HG03159 (cell line): ENCODE measurements at regions not wholly inside any gene's neighbourhood (a gene's known extent, or its start where the extent isn't known, plus 50 kb on each side); places are given as distances from the start of the nearest gene placed in this dataset.

Experiments
- ATAC-seq: cut with Tn5 transposase; IDR thresholded peaks from one replicate; pipeline ENCODE4 v1.9.1; 2021; ENCODE audit warnings: mild to moderate bottlenecking, moderate library complexity; ENCODE audit not compliant: unreplicated experiment

GRCh38 chr2:106977717-106978116, 91.8 kb upstream of the ST6GAL2 start:
- ATAC-seq = no peak

DNA sequence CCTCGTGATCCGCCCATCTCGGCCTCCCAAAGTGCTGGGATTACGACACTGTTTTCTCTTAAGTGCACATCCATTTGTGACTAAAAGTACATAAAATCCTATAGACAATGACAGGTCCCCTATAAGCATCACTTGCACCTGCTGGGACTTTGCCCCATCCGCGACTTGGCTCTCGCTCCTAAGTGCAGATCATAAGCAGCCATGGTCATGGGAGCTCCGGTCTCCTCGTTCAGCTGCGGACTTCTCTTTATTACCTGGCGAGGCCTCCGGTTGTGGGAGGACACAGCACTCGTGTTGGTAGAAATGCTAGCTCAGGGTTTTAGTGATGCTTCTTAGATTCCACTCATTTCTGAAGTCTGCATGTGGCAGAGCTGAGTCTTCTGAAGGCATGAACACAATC, 92.7 kb upstream of the ST6GAL2 start:
- ATAC-seq = no peak

- ATAC-seq = no peak
These were observed 95.5 kb upstream of the ST6GAL2 start for GRCh38 chr2:106981491-106981890.

GRCh38 chr2:106982350-106982749, 96.4 kb upstream of the ST6GAL2 start:
- ATAC-seq = no peak

GRCh38 chr2:106983305-106983704, 97.3 kb upstream of the ST6GAL2 start:
- no peak for ATAC-seq

- no peak for ATAC-seq
These were observed 102.4 kb upstream of the ST6GAL2 start for GRCh38 chr2:106988361-106988760.

DNA sequence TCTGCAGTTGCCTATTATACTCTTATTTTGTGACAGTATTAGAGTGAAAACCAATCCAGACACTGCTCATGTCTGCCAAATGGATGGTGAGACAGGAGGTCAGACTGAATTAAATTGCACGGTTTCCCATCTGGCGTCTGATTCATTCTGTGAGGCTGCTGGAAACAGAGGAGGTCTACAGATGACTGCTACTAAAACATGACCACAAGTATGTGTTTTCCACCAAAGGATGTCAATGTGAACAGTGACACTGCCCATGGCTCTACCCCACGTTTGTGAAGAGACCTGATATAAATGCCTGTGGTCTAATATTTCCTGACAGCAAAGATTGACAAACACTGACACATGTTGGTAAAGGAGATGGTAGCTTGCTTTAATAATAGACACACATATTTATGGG, 104.3 kb upstream of the ST6GAL2 start:
- ATAC-seq = no peak

DNA sequence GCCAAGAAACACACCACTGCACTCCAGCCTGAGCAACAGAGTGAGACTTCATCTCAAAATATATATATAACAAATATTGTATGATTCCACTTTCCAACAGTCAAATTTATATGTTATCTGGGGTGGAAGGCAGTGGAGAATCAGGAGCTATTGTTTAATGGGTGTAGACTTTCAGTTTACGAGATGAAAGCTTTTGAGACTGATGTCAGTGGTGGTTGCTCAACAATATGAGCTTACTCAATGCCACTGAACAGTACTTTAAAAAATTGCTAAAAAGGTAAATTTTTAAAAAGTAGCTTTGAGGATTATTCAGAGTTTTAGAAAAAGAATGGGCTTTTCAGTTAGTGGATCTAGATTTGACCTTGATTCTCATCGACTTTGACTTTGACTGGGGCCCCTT, 105.9 kb upstream of the ST6GAL2 start:
- no peak for ATAC-seq

GRCh38 chr2:106995556-106995955, 109.6 kb upstream of the ST6GAL2 start:
- ATAC-seq = no peak

DNA sequence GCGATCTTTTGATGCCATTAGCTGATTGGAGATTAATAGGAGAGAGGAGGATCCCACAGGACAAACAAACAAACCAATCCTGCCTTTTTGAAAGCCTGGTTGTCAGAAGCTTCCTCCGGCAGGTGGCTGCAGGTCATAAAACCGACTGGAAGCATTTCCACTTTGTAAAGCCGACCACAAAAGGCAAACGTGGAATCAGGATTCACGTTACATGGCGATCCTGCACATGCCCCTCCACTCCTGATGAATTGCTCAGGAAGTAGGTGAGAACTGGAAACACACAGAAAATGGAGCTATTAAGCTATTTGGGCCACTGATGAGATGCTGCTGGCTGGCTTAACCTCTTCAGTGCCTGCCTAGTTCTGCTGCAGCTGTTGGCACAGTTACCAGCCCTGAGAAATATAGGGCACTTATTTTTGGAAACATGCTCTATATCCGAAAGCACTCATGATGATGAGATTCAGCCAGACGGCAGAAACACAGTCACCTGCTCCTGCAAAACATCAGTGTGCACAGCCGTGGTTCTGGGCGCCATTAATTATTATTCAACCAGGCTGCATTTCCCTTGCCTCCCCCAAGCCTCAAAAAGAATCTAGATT, 110.3 kb upstream of the ST6GAL2 start:
- no peak for ATAC-seq

GRCh38 chr2:106997204-106997603, 111.2 kb upstream of the ST6GAL2 start:
- no peak for ATAC-seq

- no peak for ATAC-seq
These were observed 115.1 kb upstream of the ST6GAL2 start for GRCh38 chr2:107001062-107001461.

GRCh38 chr2:107001551-107001950, 115.6 kb upstream of the ST6GAL2 start:
- no peak for ATAC-seq

DNA sequence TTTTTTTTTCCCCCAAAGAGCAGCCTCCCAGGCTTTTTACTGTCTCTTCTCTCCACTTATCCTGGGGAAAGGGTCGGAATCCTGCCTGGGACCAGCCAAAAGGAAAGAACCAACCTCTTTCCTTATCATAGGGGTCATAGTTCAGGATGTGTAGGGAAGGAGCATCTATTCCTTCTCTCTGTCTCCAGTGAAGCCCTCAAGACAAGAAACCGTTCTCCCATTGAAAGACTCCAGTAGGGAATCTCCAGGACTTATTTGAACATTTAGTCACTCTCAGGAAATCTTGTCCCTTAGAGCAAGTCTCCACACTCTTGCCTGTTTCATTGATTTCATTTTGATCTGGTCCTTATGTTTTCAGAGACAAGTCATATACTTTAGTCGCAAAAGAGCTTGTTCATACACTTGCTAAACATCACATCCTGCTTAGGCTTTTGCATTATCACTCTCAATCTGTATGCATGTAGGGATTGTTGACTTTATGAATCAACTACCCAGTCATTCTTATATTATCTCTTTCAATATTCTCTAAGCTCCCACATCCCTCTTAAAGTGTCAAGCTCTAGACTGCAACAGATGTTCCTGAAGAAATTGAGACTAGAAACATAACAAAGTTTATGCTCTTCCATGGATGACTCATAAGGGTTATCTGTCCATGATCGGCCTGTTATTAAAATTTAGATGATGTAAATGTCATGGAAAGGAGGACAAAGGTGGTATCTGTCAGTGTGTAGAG, 116.2 kb upstream of the ST6GAL2 start:
- no peak for ATAC-seq

GRCh38 chr2:107002735-107003134, 116.8 kb upstream of the ST6GAL2 start:
- no peak for ATAC-seq

DNA sequence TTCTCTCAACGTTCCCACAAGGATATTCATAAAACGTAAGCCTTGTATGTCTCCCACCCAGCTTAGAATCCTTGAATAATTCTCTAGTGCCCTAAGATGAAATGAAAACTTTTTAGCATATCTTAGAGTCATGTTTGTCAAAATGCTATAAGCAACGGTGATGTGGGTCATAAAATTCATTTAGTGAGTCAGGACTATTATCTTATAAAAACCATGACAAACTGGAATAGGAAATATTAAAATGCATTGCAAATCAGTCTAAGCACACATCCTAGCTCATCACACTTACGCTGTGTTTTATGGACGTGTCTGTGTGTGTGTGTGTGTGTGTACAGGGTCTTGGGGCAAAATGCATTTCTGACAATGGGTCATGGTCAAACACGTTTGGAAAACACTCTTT, 119.9 kb upstream of the ST6GAL2 start:
- no peak for ATAC-seq

DNA sequence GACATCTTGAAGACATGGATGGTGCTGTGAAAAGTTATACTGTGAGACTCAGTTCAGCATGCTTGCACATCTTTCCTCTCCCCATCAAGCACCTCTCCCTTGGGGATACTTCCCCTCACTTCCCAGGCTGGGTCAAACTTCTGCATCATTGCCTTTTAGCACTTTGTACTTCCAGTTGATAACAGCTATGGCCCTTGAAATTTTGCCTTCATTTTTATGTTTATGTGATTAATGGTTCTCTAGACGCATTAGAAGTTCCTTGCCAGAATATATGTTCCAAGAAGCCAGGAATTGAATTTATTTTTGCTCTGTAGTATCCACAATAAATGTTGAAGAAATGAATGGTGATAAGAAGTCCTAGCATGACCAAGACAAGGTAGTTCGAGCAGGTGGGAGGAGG, 120.9 kb upstream of the ST6GAL2 start:
- no peak for ATAC-seq

DNA sequence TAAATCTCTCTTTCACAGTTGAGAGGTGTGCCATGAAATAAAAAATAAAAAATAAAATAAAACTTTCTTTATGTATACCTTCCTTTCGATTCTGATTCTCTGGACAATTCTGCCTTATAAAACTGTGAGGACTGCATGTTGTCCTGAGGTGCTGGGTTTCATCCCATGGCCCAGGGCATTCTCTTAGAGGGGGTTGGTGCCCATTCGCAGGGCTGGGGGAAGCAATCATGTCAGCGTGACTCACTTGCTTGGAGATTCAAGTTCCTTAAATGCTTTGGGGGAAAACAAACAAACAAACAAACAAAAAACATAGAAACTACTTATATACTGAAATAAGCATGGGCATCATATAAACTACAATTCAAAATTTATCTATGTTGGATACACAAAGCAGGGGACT, 122.0 kb upstream of the ST6GAL2 start:
- no peak for ATAC-seq

- no peak for ATAC-seq
These were observed 122.9 kb upstream of the ST6GAL2 start for GRCh38 chr2:107008843-107009242.

DNA sequence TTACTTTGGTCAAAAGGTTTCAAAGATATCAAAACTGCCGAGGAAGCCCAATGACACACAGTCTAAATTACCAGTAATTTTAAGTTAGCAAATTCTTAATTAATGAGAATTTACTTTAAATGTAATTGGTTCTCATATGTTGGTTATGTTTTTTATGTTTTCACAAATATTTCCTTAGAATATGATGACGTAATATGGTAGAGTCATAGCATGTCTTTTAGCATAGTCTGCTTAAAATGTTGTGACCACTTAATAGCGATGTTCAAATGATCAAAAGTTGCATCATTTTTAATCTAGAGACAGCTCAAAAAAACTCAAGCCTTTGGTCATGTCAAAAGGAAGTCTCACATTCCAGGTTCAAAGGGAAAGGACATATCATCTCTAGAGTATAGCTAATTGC, 123.3 kb upstream of the ST6GAL2 start:
- ATAC-seq = no peak

DNA sequence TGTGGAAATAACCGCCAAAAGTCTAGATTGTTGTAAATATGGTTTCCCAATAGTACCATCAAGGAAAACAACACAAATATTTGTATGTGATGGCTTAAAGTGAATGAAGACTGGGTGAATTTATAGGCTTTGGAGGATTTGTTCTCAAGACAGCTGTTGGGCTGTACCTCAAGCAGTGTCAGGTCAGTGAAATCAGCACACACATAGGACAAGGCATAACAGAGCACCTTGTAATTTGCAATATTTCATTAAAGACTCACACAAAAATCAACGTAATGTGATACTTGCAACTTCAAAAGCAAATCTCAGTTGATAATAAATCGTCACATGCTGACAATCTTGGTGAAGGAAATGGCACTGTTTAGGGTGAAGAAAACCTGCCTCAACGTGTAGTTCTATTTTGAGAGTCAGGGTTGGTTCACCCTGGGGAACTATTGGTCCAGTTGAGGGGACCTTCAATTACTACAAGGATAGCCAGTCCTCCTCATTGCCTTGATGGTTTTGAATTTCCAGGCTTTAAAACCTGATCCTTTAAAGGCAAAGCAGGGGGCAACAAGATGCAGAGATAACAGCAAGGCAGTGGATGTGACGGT, 126.8 kb upstream of the ST6GAL2 start:
- no peak for ATAC-seq

DNA sequence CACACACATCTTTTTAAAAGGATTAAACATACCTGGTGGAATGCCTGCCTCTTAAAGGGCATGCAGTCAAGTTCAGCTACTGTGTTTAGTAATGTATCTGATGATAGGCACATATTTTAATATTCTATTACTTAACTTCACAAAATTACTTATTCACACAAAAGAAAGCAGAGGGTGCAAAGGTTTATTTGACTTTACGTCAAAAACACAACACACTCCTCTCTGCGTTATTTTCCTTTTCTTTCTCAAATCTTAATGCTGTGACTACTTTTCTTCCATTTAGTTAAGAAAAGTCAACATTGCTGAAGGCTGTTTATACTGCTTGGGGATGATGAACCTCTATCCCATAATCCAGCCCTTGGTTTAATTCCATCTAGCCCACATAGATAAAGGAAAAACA, 127.9 kb upstream of the ST6GAL2 start:
- ATAC-seq = no peak
